Osteoblast (primary cell): ENCODE measurements at regions not wholly inside any gene's neighbourhood (a gene's known extent, or its start where the extent isn't known, plus 50 kb on each side); places are given as distances from the start of the nearest gene placed in this dataset.

Experiments
- DNase-seq: peaks from one replicate; pipeline ENCODE4 v3.0.0; 2011; ENCODE audit warnings: low spot score, mixed read lengths; ENCODE audit not compliant: insufficient read length; ENCODE audit errors: missing footprints
- H2AFZ ChIP-seq: 2 replicates; pipeline ENCODE4 v1.6.0; 2011; ENCODE audit warnings: mild to moderate bottlenecking, low read length
- H3K27ac ChIP-seq: 2 replicates; pipeline ENCODE4 v1.5.1; 2011; ENCODE audit warnings: mild to moderate bottlenecking, low read depth, low read length, moderate library complexity
- H3K27me3 ChIP-seq: 2 replicates; pipeline ENCODE4 v1.6.0; 2012; ENCODE audit warnings: mild to moderate bottlenecking, control low read depth, inconsistent platforms, low read length, moderate library complexity; ENCODE audit not compliant: insufficient read depth
- H3K36me3 ChIP-seq: 2 replicates; pipeline ENCODE4 v1.5.1; 2011; ENCODE audit warnings: mild to moderate bottlenecking, low read length, control low read depth, moderate library complexity; ENCODE audit not compliant: insufficient read depth
- H3K4me1 ChIP-seq: 2 replicates; pipeline ENCODE4 v1.5.1; 2011; ENCODE audit warnings: mild to moderate bottlenecking, low read length, control low read depth, moderate library complexity; ENCODE audit not compliant: insufficient read depth
- H3K4me2 ChIP-seq: 2 replicates; pipeline ENCODE4 v1.6.0; 2011; ENCODE audit warnings: mild to moderate bottlenecking, low read length; ENCODE audit not compliant: insufficient read depth
- H3K4me3 ChIP-seq: fragments of 200-600 bp; sonication (generic); 3 replicates; pipeline ENCODE4 v1.5.1; 2012; ENCODE audit warnings: mild to moderate bottlenecking, low read length, inconsistent platforms; ENCODE audit not compliant: insufficient read depth
- H3K79me2 ChIP-seq: 2 replicates; pipeline ENCODE4 v1.6.0; 2012; ENCODE audit warnings: mild to moderate bottlenecking, low read length, control low read depth, inconsistent platforms; ENCODE audit not compliant: insufficient read depth
- H3K9me3 ChIP-seq: 2 replicates; pipeline ENCODE4 v1.5.1; 2011; ENCODE audit warnings: low read depth, low read length, control low read depth
- H4K20me1 ChIP-seq: 2 replicates; pipeline ENCODE4 v1.6.0; 2012; ENCODE audit warnings: mild to moderate bottlenecking, low read length, control low read depth; ENCODE audit not compliant: insufficient read depth
- TF ChIP-seq, protein P1 (sequence below): IDR thresholded peaks from 2 replicates; pipeline ENCODE4 v1.5.1; 2011; ENCODE audit warnings: mild to moderate bottlenecking, low read depth, low read length, moderate library complexity; ENCODE audit errors: extremely low read depth

GRCh38 chr18:60984510-60984909 is 348.7 kb upstream of the CDH20 start:
- Histone ChIP-seq H3K27ac (no peak overlapping the region), H2AFZ (no peak overlapping the region), H3K27me3 (no peaks in the 10 kb centered on the region), H4K20me1 (no peaks in the 10 kb centered on the region), H3K4me2 (no peak overlapping the region), H3K4me1 (peaks cover 3% of the 10 kb centered on the region), H3K79me2 (no peaks in the 10 kb centered on the region), H3K9me3 (no peaks in the 10 kb centered on the region), H3K36me3 (no peaks in the 10 kb centered on the region), H3K4me3 (no peak overlapping the region)
- no peak for DNase-seq
- TF ChIP-seq, protein P1, sequence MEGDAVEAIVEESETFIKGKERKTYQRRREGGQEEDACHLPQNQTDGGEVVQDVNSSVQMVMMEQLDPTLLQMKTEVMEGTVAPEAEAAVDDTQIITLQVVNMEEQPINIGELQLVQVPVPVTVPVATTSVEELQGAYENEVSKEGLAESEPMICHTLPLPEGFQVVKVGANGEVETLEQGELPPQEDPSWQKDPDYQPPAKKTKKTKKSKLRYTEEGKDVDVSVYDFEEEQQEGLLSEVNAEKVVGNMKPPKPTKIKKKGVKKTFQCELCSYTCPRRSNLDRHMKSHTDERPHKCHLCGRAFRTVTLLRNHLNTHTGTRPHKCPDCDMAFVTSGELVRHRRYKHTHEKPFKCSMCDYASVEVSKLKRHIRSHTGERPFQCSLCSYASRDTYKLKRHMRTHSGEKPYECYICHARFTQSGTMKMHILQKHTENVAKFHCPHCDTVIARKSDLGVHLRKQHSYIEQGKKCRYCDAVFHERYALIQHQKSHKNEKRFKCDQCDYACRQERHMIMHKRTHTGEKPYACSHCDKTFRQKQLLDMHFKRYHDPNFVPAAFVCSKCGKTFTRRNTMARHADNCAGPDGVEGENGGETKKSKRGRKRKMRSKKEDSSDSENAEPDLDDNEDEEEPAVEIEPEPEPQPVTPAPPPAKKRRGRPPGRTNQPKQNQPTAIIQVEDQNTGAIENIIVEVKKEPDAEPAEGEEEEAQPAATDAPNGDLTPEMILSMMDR = no peak

GRCh38 chr18:60987963-60988362 is 345.3 kb upstream of the CDH20 start:
- H3K4me3 ChIP-seq = no peak overlapping the region
- no peaks in the 10 kb centered on the region for H3K27me3 ChIP-seq
- no peak overlapping the region for H2AFZ ChIP-seq
- no peak overlapping the region for H3K27ac ChIP-seq
- no peaks in the 10 kb centered on the region for H3K4me1 ChIP-seq
- no peak overlapping the region for H3K4me2 ChIP-seq
- H3K9me3 ChIP-seq = no peaks in the 10 kb centered on the region
- H4K20me1 ChIP-seq = no peaks in the 10 kb centered on the region
- TF ChIP-seq, protein P1 = no peak
- no peak for DNase-seq
- H3K36me3 ChIP-seq = no peaks in the 10 kb centered on the region
- H3K79me2 ChIP-seq = no peaks in the 10 kb centered on the region

DNA sequence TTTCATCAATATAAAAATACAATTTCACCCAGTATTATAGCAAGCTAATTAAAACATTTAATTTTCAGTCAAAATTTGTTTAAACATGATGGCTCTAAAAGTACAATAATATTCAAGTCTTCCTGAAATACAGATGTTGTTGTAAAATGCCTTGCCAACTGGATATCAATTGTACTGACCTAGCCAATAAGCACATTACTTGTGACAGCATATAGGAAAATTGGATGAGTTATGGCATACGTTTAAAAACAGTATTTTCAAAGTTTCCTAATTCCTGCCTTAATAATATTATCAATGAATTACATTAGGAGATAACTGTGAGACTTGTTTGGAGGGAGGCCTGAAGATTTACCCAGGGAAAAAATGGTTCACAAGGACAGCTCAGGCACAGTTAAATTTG is 336.9 kb upstream of the CDH20 start:
- no peaks in the 10 kb centered on the region for H3K4me1 ChIP-seq
- no peak overlapping the region for H2AFZ ChIP-seq
- H3K27me3 ChIP-seq = no peaks in the 10 kb centered on the region
- no peaks in the 10 kb centered on the region for H3K9me3 ChIP-seq
- no peak for DNase-seq
- H3K27ac ChIP-seq = no peak overlapping the region
- H3K4me2 ChIP-seq = no peak overlapping the region
- H3K79me2 ChIP-seq = no peaks in the 10 kb centered on the region
- H4K20me1 ChIP-seq = no peaks in the 10 kb centered on the region
- H3K36me3 ChIP-seq = no peaks in the 10 kb centered on the region
- no peak overlapping the region for H3K4me3 ChIP-seq
- TF ChIP-seq, protein P1 = no peak

DNA sequence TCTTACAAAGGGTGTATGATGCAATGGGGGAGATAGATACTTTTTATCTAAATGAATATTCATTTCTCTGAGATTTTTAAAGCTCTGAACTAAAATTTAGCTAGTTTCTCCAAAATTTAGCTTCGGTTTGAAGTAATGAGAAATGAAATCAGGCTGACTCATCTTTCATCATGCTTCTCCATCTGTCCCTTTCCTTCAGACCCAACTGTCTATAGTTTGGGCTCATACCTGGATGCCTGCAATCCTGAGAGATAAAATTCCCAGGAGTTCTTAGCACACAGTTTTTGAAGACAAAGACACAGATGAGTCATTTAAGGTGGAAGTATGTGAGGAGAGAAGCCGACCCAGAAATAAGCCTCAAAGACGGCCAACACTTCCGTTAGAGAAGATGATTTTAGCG is 336.4 kb upstream of the CDH20 start:
- Histone ChIP-seq H4K20me1 (no peaks in the 10 kb centered on the region), H3K27ac (no peak overlapping the region), H3K27me3 (no peaks in the 10 kb centered on the region), H3K36me3 (no peaks in the 10 kb centered on the region), H3K79me2 (no peaks in the 10 kb centered on the region), H3K4me1 (no peaks in the 10 kb centered on the region), H3K4me2 (no peak overlapping the region), H3K9me3 (no peaks in the 10 kb centered on the region), H2AFZ (no peak overlapping the region), H3K4me3 (no peak overlapping the region)
- TF ChIP-seq, protein P1 = no peak
- no peak for DNase-seq
